ENCODE measurements at regions not wholly inside any gene's neighbourhood (a gene's known extent, or its start where the extent isn't known, plus 50 kb on each side); places are given as distances from the start of the nearest gene placed in this dataset.

- Histone ChIP-seq H3K36me3 (ENCODE audit: low read depth) (no peaks in the 10 kb centered on the region), H3K9me3 (ENCODE audit: severe bottlenecking) (peaks cover 4% of the 10 kb centered on the region), H3K4me3 (ENCODE audit: severe bottlenecking) (no peak overlapping the region), H3K4me1 (ENCODE audit: insufficient read depth, poor library complexity, severe bottlenecking) (no peaks in the 10 kb centered on the region), H3K27me3 (ENCODE audit: insufficient read depth, poor library complexity, severe bottlenecking) (no peaks in the 10 kb centered on the region), H3K27ac (ENCODE audit: poor library complexity, severe bottlenecking) (no peak overlapping the region)
- ATAC-seq (ENCODE audit: low read depth) (no peak), DNase-seq (ENCODE audit: low spot score) (no peak)
- no peak for TF ChIP-seq CTCF (IDR thresholded peaks at IDR 0.05; ENCODE audit: poor library complexity, severe bottlenecking)
Observed at GRCh38 chr3:3902161-3902560, 102.9 kb downstream of the LRRN1 start.

GRCh38 chr3:3906171-3906570, 106.9 kb downstream of the LRRN1 start:
- Histone ChIP-seq H3K4me1 (ENCODE audit: insufficient read depth, poor library complexity, severe bottlenecking) (no peaks in the 10 kb centered on the region), H3K27ac (ENCODE audit: poor library complexity, severe bottlenecking) (no peak overlapping the region), H3K4me3 (ENCODE audit: severe bottlenecking) (no peak overlapping the region), H3K36me3 (ENCODE audit: low read depth) (no peaks in the 10 kb centered on the region), H3K27me3 (ENCODE audit: insufficient read depth, poor library complexity, severe bottlenecking) (no peaks in the 10 kb centered on the region), H3K9me3 (ENCODE audit: severe bottlenecking) (peaks cover 4% of the 10 kb centered on the region)
- DNase-seq (ENCODE audit: low spot score) = no peak
- no peak for TF ChIP-seq CTCF (IDR thresholded peaks at IDR 0.05; ENCODE audit: poor library complexity, severe bottlenecking)
- no peak for ATAC-seq (ENCODE audit: low read depth)

- peaks cover 4% of the 10 kb centered on the region for H3K9me3 ChIP-seq (ENCODE audit: severe bottlenecking)
- ATAC-seq (ENCODE audit: low read depth) (no peak), DNase-seq (ENCODE audit: low spot score) (no peak)
- H3K27me3 ChIP-seq (ENCODE audit: insufficient read depth, poor library complexity, severe bottlenecking) = no peaks in the 10 kb centered on the region
- no peak overlapping the region for H3K4me3 ChIP-seq (ENCODE audit: severe bottlenecking)
- no peak overlapping the region for H3K27ac ChIP-seq (ENCODE audit: poor library complexity, severe bottlenecking)
- no peak for TF ChIP-seq CTCF (IDR thresholded peaks at IDR 0.05; ENCODE audit: poor library complexity, severe bottlenecking)
- no peaks in the 10 kb centered on the region for H3K36me3 ChIP-seq (ENCODE audit: low read depth)
- H3K4me1 ChIP-seq (ENCODE audit: insufficient read depth, poor library complexity, severe bottlenecking) = no peaks in the 10 kb centered on the region
Observed at GRCh38 chr3:3907023-3907422, 107.8 kb downstream of the LRRN1 start.

- DNase-seq (ENCODE audit: low spot score) (no peak), ATAC-seq (ENCODE audit: low read depth) (no peak)
- Histone ChIP-seq H3K9me3 (ENCODE audit: severe bottlenecking) (peaks cover 1% of the 10 kb centered on the region), H3K4me3 (ENCODE audit: severe bottlenecking) (no peak overlapping the region), H3K27me3 (ENCODE audit: insufficient read depth, poor library complexity, severe bottlenecking) (no peaks in the 10 kb centered on the region), H3K36me3 (ENCODE audit: low read depth) (no peaks in the 10 kb centered on the region), H3K4me1 (ENCODE audit: insufficient read depth, poor library complexity, severe bottlenecking) (no peaks in the 10 kb centered on the region), H3K27ac (ENCODE audit: poor library complexity, severe bottlenecking) (no peak overlapping the region)
- no peak for TF ChIP-seq CTCF (IDR thresholded peaks at IDR 0.05; ENCODE audit: poor library complexity, severe bottlenecking)
Observed at GRCh38 chr3:3918763-3919162, 119.5 kb downstream of the LRRN1 start.

- Histone ChIP-seq H3K27me3 (ENCODE audit: insufficient read depth, poor library complexity, severe bottlenecking) (no peaks in the 10 kb centered on the region), H3K9me3 (ENCODE audit: severe bottlenecking) (peaks cover 1% of the 10 kb centered on the region), H3K27ac (ENCODE audit: poor library complexity, severe bottlenecking) (no peak overlapping the region), H3K4me1 (ENCODE audit: insufficient read depth, poor library complexity, severe bottlenecking) (no peaks in the 10 kb centered on the region), H3K36me3 (ENCODE audit: low read depth) (no peaks in the 10 kb centered on the region), H3K4me3 (ENCODE audit: severe bottlenecking) (no peak overlapping the region)
- DNase-seq (ENCODE audit: low spot score) (no peak), ATAC-seq (ENCODE audit: low read depth) (no peak)
- no peak for TF ChIP-seq CTCF (IDR thresholded peaks at IDR 0.05; ENCODE audit: poor library complexity, severe bottlenecking)
Observed at GRCh38 chr3:3919316-3919715, 120.1 kb downstream of the LRRN1 start.

Measured in RWPE2 (cell line).